ENCODE measurements at regions not wholly inside any gene's neighbourhood (a gene's known extent, or its start where the extent isn't known, plus 50 kb on each side); places are given as distances from the start of the nearest gene placed in this dataset.
"Not testable (repeated sequence)": the region's sequence is repeated elsewhere in the genome, so short reads cannot be mapped to it uniquely, and the experiment has no call there.

DNA sequence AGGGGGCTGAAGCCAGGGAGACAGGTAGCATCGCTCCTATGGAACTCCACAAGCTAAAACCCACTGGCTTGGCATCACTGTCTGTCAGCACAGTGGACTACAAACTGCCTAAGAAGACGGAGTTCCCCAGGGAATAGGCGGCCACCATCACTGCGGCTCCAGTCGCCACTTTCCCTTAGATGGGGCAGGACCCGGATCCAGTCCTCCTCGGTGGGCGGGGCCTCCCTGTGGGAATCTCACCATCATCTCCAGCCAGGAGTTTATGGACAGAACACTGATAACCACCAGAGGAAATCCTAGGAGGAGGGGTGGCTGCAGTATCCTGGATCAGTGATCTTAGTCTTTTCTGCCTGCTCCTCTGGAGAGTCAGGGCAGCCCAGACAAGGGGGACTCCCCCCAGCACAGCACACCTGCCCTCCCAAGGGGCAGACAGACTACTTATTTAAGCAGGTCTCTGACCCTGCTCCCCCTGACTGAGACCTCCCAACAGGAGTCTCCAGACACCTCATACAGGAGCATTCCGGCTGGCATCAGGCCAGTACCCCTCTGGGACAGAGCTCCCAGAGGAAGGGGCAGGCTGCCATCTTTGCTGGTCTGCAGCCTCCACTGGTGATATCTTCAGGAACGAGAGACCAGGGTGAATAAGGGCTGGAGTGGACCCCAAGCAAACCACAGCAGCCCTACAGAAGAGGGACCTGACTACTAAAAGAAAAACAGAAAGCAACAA lies 435.6 kb upstream of the RASGRP1 start:
- no peaks in the 10 kb centered on the region for H3K79me2 ChIP-seq (ENCODE audit: insufficient read depth, low read length)
- H3K27ac ChIP-seq (ENCODE audit: low read depth, low read length, poor library complexity, severe bottlenecking), result no peak overlapping the region
- H3K4me2 ChIP-seq (ENCODE audit: low read length), result no peak overlapping the region
- no peaks in the 10 kb centered on the region for H3K36me3 ChIP-seq (ENCODE audit: insufficient read depth, low read length)
- no peak overlapping the region for H3K9ac ChIP-seq (ENCODE audit: low read length)
- H4K20me1 ChIP-seq (ENCODE audit: insufficient read depth, low read length), result no peaks in the 10 kb centered on the region
- no peaks in the 10 kb centered on the region for H3F3A ChIP-seq (ENCODE audit: insufficient read depth, low read length)
- H3K27me3 ChIP-seq (ENCODE audit: insufficient read depth, low read length), result no peaks in the 10 kb centered on the region
- H2AFZ ChIP-seq (ENCODE audit: low read length), result no peak overlapping the region
- no peaks in the 10 kb centered on the region for H3K9me2 ChIP-seq (ENCODE audit: low read depth, low read length)
- H3K9me3 ChIP-seq (ENCODE audit: low read length), result no peaks in the 10 kb centered on the region
- no peaks in the 10 kb centered on the region for H3K4me1 ChIP-seq (ENCODE audit: insufficient read depth, low read length, severe bottlenecking)
- no peak overlapping the region for H3K4me3 ChIP-seq (ENCODE audit: low read depth, low read length, poor library complexity, severe bottlenecking)
- no peak for TF ChIP-seq EZH2 (IDR thresholded peaks at IDR 0.05; ENCODE audit: borderline replicate concordance, low read length)
- TF ChIP-seq, protein P1, sequence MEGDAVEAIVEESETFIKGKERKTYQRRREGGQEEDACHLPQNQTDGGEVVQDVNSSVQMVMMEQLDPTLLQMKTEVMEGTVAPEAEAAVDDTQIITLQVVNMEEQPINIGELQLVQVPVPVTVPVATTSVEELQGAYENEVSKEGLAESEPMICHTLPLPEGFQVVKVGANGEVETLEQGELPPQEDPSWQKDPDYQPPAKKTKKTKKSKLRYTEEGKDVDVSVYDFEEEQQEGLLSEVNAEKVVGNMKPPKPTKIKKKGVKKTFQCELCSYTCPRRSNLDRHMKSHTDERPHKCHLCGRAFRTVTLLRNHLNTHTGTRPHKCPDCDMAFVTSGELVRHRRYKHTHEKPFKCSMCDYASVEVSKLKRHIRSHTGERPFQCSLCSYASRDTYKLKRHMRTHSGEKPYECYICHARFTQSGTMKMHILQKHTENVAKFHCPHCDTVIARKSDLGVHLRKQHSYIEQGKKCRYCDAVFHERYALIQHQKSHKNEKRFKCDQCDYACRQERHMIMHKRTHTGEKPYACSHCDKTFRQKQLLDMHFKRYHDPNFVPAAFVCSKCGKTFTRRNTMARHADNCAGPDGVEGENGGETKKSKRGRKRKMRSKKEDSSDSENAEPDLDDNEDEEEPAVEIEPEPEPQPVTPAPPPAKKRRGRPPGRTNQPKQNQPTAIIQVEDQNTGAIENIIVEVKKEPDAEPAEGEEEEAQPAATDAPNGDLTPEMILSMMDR (IDR thresholded peaks at IDR 0.05; ENCODE audit: low read length), result no peak

DNA sequence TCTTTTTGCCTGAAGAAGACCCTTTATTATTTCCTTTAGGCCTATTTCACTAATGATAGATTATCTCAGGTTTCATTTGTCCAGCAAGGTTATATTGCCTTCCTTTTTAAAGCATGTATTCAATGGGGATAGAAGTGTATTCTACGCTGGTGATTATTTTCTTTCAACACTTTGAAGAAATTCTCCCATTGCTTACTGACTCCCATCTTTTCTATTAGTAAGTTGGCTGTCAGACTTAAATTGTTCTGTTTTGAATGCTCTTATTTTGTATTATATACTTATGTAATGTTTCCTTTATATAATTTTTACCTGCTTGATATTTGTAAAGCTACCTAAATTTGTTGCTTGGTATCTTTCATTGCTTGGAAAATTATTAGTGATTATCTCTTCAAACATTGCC lies 445.1 kb upstream of the RASGRP1 start:
- Histone ChIP-seq H3F3A (ENCODE audit: insufficient read depth, low read length) (no peaks in the 10 kb centered on the region), H3K4me1 (ENCODE audit: insufficient read depth, low read length, severe bottlenecking) (no peaks in the 10 kb centered on the region), H4K20me1 (ENCODE audit: insufficient read depth, low read length) (no peaks in the 10 kb centered on the region), H3K4me2 (ENCODE audit: low read length) (no peak overlapping the region), H3K27ac (ENCODE audit: low read depth, low read length, poor library complexity, severe bottlenecking) (no peak overlapping the region), H3K4me3 (ENCODE audit: low read depth, low read length, poor library complexity, severe bottlenecking) (no peak overlapping the region), H3K9me2 (ENCODE audit: low read depth, low read length) (no peaks in the 10 kb centered on the region), H2AFZ (ENCODE audit: low read length) (no peak overlapping the region), H3K36me3 (ENCODE audit: insufficient read depth, low read length) (no peaks in the 10 kb centered on the region), H3K9ac (ENCODE audit: low read length) (no peak overlapping the region), H3K79me2 (ENCODE audit: insufficient read depth, low read length) (no peaks in the 10 kb centered on the region), H3K27me3 (ENCODE audit: insufficient read depth, low read length) (no peaks in the 10 kb centered on the region), H3K9me3 (ENCODE audit: low read length) (0 out of 2 replicates have a peak, but pooled peaks cover 2% of the 10 kb centered on the region)
- TF ChIP-seq EZH2 (IDR thresholded peaks at IDR 0.05; ENCODE audit: borderline replicate concordance, low read length), result no peak
- TF ChIP-seq, protein P1 (IDR thresholded peaks at IDR 0.05; ENCODE audit: low read length), result no peak

DNA sequence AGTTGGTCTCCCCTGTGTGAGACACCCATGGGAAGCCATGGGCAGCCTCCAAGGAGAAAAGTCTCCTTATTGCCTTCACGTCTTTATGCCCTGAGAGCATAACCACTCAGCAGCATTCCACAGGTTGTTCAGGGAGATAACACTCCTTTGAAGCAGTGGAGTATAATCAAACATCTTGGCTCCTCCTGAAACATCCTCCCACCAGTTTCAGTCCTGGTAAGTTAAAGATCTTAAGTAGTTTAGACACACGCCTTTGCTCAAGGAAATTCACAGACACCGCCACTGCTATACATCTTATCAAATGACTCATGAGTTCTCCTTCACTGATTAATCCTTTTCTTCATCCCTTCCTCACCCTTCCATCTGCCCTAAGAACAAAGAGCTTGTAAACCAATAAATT lies 446.5 kb upstream of the RASGRP1 start:
- H3K4me2 ChIP-seq (ENCODE audit: low read length); H3K9ac ChIP-seq (ENCODE audit: low read length); H3K9me2 ChIP-seq (ENCODE audit: low read depth, low read length); H3K4me3 ChIP-seq (ENCODE audit: low read depth, low read length, poor library complexity, severe bottlenecking); H3K9me3 ChIP-seq (ENCODE audit: low read length); H3K36me3 ChIP-seq (ENCODE audit: insufficient read depth, low read length); H3K79me2 ChIP-seq (ENCODE audit: insufficient read depth, low read length); H3F3A ChIP-seq (ENCODE audit: insufficient read depth, low read length); H4K20me1 ChIP-seq (ENCODE audit: insufficient read depth, low read length); H3K27ac ChIP-seq (ENCODE audit: low read depth, low read length, poor library complexity, severe bottlenecking); H2AFZ ChIP-seq (ENCODE audit: low read length); H3K4me1 ChIP-seq (ENCODE audit: insufficient read depth, low read length, severe bottlenecking); H3K27me3 ChIP-seq (ENCODE audit: insufficient read depth, low read length): not testable (repeated sequence)

DNA sequence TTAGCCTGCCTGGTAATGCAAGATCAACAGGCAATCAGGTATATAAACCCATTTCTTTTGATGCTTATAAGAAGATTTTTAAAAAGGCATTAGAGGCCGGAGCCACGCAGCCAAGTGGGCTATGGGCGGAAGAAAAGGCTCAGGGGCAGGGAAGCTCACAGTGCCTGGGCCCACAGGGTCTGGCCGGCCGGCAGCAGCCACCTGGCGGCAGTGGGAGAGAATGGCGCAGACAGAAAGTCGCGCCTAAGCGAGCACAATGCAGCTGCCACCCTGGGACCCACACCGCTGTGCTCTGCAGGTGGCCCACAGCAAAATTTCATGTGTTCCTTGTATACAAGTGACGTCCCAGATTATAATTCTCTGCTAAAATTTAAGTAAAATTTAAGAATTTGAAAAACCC lies 448.6 kb upstream of the RASGRP1 start:
- TF ChIP-seq EZH2 (IDR thresholded peaks at IDR 0.05; ENCODE audit: borderline replicate concordance, low read length), result no peak
- TF ChIP-seq, protein P1 (IDR thresholded peaks at IDR 0.05; ENCODE audit: low read length), result peak; percentile 62
- Histone ChIP-seq H3K4me3 (ENCODE audit: low read depth, low read length, poor library complexity, severe bottlenecking) (no peak overlapping the region), H3K4me1 (ENCODE audit: insufficient read depth, low read length, severe bottlenecking) (no peaks in the 10 kb centered on the region), H3K9ac (ENCODE audit: low read length) (no peak overlapping the region), H3F3A (ENCODE audit: insufficient read depth, low read length) (no peaks in the 10 kb centered on the region), H4K20me1 (ENCODE audit: insufficient read depth, low read length) (no peaks in the 10 kb centered on the region), H3K27ac (ENCODE audit: low read depth, low read length, poor library complexity, severe bottlenecking) (no peak overlapping the region), H3K36me3 (ENCODE audit: insufficient read depth, low read length) (no peaks in the 10 kb centered on the region), H3K79me2 (ENCODE audit: insufficient read depth, low read length) (no peaks in the 10 kb centered on the region), H3K9me3 (ENCODE audit: low read length) (0 out of 2 replicates have a peak, but pooled peaks cover 2% of the 10 kb centered on the region), H3K4me2 (ENCODE audit: low read length) (no peak overlapping the region), H3K9me2 (ENCODE audit: low read depth, low read length) (no peaks in the 10 kb centered on the region), H2AFZ (ENCODE audit: low read length) (no peak overlapping the region), H3K27me3 (ENCODE audit: insufficient read depth, low read length) (no peaks in the 10 kb centered on the region)
